Germinal center (tissue), 1 donor: ENCODE measurements at regions not wholly inside any gene's neighbourhood (a gene's known extent, or its start where the extent isn't known, plus 50 kb on each side); places are given as distances from the start of the nearest gene placed in this dataset.
"Not testable (repeated sequence)": the region's sequence is repeated elsewhere in the genome, so short reads cannot be mapped to it uniquely, and the experiment has no call there.

ENCODE experiments used
- DNase-seq: peaks from one replicate; pipeline ENCODE4 v3.0.0; 2012; ENCODE audit warnings: mixed read lengths, low spot score

DNA sequence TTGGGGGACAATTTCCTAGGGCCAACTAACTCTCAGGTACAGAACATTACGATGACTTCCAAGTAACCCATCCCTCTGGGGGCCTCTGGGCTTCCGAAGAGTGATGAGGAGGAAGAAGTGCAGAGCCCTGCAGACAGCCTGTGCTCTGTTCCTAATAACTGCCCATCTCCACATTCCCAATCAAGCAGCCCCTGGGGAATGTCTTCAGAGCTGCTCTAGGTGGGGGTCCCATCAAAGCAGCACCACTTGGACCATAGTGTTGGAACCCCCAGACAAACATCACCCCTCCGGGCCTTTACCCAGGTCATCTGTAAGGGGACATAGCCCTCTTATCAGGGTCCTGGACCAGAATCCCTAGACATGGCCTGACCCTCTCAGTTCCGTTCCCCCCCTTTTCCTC is 357.3 kb downstream of the NPHP4 start:
- DNase-seq: no peak

DNA sequence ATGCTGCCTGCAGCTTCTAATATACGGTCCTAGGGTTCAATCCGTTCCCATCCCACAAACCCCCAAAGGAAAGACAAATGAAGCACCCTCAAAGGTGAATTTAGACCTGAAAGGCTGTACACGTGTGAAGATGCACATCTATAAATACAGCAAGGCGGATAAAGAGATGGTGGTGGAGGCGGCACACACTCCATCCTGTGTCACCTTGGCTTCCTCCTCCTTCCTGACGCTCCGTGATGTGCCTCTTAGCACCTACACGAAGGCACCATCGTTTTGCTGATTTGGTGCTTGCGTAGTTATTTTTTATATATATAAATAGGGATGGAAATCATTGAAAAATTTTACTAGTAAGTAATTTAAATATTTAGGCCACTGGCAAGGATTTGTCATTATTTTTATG is 359.4 kb downstream of the NPHP4 start:
- DNase-seq: no peak

DNA sequence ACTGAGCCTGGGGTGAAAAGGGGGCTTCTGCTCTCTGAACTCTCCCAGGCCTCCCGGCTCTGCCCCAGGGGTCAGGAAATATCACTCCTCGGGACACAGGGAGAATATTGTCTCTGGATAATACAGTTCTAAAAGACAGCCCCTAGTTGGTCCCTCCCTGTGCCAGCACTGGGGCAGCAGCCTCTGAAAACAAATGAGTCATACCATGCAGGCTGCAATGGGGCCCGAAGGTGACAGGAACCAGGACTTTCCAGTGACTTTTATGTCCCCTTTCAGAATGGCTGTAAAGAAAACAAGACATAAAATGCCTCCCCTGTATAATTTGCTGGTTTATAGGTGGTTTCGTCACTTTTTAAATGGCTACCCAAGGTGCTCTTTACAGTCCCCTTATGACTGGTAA is 360.0 kb downstream of the NPHP4 start:
- DNase-seq: no peak

DNA sequence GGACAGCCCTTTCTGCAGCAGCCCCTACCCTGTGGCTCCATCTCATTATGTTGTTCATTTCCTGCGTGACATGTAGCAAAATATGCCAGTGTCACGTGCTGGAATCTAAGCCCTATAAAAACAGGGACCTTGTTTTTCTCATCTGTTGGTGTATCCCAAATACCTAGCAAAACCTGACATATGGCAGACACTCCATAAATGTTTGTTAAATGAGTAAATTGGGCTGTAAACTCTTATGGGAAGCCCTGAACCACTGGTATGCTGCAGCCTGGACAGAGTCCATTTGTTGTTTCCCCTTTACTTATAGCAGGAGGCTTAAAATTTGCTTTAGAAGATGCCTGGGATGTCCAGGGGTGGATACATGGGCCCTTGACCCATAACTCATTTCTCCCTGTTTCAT is 363.8 kb downstream of the NPHP4 start:
- DNase-seq: no peak

DNA sequence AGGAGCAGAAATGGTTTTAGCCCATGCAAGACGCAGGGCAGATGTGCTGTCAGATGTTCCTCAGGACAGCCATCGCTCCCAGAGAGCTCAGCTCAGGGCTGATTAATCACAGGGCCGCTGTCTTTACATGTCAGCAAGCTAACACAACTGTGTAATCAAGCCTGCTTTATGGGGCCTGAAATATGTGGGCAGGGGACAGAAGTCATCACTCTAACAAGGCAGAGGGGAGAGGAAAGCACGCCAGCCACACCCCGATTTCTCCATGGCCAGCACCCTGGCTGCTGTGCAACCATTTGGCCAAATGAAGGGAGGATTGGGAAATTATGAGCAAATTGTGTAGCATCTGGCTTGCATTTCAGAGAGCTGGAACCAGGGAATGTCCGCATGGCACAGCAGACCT is 368.8 kb downstream of the NPHP4 start:
- no peak for DNase-seq

DNA sequence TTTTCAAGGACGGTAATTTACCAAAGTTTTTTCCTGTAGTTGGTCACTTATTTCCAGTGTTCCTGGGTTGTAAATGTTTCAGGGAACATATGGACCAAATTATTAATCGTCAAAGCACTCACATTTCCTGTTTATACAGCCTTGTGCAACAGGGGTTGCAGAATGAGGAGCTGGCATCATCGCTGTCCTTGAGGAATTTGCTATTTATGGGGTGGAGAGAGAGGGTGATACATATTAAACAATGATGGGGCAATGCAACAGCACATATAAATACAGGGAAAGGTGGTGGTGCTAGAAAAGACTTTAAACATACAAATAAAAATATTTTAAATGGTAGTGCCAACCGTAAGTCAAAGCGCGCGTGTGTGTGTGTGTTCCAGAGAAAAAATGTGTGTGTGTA is 369.8 kb downstream of the NPHP4 start:
- no peak for DNase-seq

DNA sequence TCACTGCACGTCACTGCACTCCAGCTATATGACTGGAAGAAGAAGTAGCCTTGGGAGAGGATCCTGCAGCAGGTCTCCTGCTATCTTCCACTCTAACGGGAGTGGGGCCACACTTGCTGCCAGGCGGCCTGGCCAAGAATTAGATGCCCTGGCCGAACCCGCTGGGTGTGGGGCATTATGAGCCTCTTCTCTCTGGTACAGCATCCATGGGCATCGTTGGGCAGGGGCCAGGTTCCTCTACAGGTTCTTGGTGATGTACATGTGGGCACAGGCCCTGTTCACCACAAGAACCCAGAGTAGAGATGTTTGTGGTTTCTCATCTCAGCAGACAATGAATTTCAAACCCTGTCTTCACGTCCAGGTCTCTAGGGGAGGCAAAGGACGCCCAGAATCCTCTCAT is 370.5 kb downstream of the NPHP4 start:
- DNase-seq: no peak

DNA sequence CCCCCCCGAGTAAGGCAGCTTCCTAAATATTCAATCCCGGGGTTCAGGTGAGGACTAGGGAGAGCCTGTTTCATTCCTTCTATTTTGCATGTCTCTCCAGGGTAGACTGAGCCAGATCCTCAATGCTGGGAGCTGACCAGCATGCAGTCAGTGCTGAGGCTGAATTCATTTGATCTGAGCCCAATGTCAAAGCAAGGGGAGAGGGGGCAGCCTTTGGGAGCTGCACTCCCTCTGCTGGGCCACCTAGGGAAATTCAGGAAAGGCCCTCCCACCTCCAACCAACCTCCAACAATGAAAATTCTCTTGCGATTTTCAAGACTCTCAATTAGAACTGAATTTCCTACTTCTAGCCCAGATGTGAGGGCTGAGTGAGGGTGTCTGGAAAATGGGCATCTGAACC is 371.2 kb downstream of the NPHP4 start:
- no peak for DNase-seq

DNA sequence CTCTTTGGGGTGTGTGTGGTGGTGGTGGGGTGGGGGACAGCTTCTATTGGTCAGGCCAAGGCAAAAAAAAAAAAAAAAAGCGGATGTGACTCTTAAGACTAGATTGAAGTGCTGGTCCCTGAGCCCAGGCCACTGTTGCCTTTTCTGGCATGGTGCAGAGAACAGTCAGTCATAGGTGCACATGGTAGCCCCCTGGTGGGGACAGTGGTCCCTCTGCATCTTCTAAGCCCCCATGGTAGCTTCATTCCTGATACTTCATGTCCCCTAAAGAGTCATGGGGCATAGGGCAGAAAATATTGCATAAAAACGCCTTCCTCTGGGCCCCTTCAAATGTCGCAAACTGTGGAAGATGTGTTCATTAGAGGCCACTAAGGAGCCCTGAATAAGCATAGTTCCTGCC is 371.8 kb downstream of the NPHP4 start:
- DNase-seq: no peak

DNA sequence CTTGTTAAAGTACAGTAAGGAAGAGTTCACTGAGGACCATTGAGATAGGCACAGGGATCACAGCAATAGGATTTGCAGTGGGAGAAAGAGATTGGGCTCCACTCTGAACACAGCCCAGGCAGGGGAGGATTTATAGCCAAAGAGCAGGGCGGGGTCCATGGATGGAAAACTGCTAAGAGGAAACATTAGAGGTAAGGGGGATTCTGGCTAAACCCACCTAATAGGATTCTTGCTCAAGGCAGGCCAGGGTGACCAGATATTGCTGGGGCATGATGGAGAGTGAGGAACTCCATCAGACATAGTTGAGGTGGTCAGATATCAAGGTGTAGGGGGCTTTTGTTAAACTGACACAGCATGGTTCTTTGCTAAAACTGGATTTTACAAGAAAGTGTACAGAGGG is 372.8 kb downstream of the NPHP4 start:
- no peak for DNase-seq

DNA sequence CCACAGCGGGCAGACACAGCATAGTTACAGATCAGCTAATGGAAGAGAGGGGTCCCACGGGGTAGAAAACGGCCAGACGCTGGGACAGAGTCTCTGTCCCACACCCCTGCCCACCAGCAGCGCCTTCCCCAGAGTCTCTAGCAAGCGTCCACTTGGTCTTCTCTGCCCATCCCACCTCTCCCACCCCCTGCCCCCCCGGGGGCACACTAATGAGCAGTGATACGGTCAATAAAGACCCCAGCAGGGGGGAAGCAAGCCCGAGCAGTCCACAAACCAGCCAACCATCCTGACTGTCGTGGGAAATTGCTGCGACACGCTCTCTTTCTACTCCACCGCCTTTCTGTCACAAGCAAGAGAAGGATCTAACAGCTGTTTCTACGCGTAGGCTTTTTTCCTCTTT is 374.7 kb downstream of the NPHP4 start:
- DNase-seq: no peak

DNA sequence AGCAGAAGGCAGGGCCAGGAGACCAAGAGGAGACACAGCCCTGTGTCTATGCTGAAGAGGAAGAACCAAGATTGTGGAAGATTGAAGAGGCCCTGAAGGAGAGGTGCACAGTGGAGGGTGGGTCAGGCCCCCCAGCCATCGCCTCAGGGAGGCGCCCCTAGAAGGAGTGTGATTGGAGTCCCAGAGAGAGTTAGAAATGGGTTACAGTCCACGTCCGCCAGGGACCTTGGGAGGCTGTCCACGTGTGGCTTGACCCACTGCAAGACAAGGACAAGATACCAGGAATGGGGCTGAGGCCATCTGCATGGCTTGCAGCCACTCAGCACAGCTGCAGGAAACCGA is 375.1 kb downstream of the NPHP4 start:
- DNase-seq: no peak

DNA sequence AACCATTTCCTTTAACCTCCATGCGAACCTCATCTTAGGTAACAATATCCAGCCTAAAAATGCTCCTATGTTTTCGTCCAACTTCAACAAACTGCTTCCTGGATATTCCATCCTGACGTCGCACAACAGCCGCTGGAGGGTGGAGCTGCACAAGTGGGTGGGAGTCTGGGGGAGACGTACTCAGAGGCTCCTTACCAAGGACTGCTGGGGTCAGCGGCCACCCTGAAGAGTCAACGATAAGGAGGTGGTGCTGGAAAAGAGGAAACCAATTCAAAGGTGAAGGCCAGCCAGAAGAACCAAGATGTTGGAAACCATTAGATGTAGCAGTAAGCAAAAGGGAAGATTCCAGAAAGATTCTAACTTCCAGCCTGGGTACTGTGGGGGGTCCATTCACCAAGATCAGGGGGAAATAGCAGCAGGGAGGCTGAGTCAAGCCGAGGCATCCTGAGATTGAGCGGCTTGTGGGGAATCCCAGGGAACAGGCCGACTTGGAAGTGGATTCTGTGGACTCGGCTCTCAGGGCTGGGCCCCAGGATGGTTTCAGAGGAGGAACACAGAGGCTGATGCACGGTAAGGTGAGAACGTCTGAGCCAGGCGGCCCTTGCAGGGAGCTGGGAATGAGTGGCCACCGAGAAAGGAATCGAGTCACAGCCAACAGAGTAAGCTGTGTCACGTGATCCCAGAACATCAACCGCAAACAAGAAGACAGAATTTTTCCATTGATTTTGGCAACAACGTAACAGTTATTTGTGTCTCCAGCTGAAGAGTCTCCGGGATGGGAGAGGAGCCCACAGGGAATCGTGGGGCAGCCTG is 375.7 kb downstream of the NPHP4 start:
- no peak for DNase-seq

DNA sequence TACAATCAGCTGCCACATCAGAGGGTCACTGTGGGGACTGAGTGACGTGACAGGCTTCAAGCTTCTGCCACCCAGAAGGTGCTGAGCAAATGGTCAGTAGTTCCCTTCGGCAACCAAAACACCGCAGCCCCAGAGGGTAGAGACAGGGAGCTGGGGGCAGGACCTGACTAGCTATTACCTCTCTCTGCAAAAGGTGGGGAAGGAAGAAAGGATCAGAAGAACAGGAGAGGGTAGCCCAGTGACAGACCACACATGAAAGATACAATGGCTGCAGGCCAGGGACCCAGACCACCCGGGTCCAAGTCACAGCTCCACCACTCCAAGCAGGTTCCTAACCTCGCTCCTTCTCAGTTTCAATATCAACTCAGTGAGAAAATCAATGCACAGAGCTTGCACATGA is 377.1 kb downstream of the NPHP4 start:
- no peak for DNase-seq

DNA sequence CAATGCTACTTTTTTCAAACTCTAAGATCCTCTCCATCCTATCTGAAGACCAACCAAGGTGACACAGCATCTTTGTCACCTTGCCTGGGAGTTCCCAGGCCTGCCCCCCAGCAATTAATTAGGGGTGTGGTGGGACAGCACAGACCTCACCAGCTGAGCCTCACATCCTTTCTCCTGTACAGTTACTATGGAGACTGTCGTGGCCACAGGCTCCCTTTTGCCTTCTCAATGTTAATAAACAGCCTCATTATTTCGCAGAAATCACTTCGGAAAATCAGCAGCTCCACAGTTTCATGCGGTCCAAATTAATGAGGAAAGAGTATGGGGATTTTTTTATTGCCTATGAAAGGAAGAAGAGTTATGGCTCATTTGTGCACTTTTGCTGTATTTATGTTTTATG is 378.3 kb downstream of the NPHP4 start:
- no peak for DNase-seq

DNA sequence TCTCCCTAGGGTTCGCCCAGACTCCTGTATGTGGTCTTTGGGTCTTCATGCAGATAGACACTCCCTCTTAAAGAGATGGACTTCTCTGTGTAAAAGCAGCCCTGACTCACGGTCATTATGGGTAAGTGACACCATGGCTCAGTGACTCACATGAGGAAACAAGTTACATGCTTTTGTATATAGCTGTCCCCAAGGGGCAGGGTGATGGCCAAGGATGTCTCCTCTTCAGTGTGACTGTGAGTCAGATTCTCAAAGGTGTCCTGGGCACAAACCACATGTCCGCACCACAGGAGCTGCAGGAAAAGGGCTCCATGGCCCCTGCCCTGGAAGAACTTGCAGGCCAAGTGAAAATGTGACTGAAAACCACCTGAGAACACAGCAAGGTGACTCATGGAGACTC is 380.4 kb downstream of the NPHP4 start:
- DNase-seq: no peak

DNA sequence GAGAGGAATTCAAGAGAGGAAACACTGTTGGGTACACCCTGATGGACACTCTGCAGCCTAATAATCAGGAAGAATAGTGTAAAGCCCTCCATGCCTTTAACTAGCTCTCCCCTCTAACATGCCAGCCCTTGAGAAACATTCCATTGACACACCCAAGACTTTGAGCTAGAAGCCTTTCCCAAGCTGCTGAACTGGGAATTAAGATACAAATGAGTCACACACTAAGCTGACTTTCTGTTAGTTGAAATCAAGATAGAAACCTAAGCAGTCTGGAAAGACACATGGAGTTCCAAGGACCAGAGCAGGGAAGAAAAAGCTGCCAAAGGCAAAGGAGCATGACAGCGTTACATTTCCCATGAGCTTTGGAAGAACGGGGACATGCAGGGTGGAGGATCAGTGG is 380.8 kb downstream of the NPHP4 start:
- no peak for DNase-seq

DNA sequence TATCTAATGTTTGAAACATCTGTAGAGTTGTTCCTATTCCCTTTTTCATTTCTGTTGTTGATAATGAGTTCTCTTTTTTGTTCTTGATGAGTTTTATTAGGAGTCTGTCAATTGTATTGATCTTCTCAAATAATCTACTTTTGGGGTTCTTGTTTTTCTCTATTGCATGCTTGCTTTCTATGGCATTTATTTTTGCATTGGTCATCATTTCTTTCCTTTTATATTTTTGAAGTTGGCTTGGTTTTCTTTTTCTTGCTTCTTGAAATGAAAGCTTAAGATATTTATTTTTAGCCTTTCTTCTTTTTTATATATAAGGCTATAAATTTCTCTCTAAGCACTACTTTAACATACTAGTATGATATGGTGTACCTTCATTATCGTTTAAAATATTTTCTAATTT is 381.8 kb downstream of the NPHP4 start:
- no peak for DNase-seq

DNA sequence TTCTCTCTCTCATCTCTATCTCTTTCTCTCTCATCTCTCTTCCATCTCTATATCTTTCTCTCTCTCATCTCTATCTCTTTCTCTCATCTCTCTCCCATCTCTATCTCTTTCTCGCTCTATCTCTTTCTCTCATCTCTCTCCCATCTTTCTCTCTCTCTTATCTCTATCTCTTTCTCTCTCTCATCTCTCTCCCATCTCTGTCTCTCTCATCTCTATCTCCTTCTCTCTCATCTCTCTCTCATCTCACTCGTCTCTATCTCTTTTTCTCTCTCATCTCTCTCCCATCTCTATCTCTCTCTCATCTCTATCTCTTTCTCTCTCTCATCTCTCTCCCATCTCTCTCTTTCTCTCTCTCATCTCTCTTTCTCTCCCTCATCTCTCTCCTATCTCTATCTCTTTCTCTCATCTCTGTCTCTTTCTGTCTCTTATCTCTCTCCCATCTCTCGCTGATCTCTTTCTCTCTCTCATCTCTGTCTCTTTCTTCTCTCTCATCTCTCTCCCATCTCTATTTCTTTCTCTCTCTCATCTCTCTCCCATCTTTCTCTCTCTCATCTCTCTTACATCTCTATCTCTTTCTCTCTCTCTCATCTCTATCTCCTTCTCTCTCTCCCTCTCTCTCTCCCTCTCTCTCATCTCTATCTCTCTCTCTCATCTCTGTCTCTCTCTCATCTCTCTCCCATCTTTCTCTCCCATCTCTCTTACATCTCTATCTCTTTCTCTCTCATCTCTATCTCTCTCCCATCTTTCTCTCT is 388.7 kb downstream of the NPHP4 start:
- DNase-seq: no peak

DNA sequence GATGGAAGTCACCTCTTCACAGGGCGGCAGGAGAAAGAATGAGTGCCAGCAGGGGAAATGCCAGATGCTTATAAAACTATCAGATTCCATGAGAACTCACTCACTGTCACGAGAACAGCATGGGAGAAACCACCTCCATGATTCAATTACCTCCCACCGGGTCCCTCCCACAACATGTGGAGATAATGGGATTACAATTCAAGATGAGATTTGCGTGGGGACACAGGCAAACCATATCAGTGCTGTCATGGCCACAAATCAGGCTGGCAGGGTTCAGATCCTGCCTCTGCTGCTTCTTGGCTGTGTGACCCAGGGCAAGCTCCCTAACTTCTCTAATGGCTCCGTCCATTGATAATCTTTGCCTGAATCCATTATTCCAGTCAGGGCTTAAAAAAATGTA is 389.5 kb downstream of the NPHP4 start:
- not testable (repeated sequence) for DNase-seq

DNA sequence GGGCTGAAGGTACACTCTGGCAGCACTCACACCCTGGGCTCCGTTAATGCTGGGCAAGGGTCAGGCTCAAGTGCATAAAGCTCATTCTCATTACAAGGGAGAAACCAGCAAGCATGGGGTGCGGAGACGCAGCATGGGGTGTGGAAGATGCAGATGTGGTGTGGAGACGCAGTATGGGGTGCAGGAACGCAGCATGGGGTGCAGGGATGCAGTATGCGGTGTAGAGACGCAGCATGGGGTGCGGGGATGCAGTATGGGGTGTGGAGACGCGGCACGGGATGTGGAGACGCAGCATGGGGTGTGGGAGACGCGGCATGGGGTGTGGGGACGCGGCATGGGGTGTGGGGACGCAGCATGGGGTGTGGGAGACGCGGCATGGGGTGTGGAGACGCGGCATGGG is 390.7 kb downstream of the NPHP4 start:
- DNase-seq: no peak

DNA sequence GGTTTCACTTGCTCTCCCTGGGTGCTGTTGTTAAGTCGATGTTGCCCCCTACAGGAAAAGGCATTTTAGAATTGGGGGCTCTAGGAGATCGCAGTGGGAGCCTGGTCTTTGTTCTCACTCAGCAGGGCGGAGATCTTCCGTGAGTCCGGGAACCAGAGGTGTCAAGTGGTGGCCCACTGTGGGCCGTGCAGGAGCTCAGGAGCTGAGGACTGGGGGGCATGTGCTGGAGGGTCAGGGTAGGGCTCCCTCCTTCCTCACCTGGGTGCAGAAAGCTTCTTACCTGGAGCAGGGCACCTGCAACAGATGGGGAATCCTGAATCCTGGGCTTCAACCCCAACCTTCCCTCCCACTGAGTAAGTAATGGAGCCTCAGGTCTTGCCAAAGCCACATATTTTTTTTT is 392.7 kb downstream of the NPHP4 start:
- DNase-seq: no peak

DNA sequence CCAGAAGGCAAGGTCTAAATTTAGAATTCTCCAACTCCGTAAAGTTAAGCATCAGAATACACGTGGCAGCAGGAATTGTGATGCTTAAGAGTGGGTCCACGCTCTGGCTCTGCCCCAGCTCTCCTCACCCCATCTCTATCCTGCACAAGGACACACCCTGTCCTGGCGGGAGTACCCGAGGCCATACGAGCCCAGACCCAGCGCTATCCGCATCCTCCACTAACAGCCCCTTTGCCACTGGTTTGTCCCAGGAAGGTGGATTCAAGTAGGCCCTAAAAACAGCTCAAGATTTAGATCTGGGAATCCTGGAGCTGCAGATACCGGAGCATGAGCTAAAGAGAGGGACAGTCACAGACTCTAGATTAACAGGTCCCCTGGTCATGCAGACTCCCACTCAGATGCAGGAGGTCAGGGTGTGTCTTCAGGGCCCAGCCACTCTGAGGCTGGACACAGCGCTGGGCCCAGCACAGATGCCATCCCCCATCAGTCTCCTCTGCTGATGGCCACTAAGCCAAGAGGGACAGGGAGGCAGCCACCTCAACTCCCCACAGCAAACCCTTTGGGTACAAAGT is 393.3 kb downstream of the NPHP4 start:
- no peak for DNase-seq
